K562 (cell line): ENCODE measurements at regions not wholly inside any gene's neighbourhood (a gene's known extent, or its start where the extent isn't known, plus 50 kb on each side); places are given as distances from the start of the nearest gene placed in this dataset.

Experiments used
- ATAC-seq: fragments of 200-7000 bp; cut with Tn5 transposase; 3 replicates; pipeline ENCODE4 v1.9.1; 2020; ENCODE audit warnings: moderate library complexity
- BruUV-seq: library from RNA; stranded (reverse); fragments of 400-500 nt; replicated peaks from 2 replicates; lab custom pipeline; 2021; lab: Mats Ljungman, UMichigan
- CTCF ChIA-PET: fragments of 300-600 bp; formaldehyde crosslinking; extraction: SDS; loops from one replicate; lab custom pipeline; 2021; ENCODE audit warnings: low intra/inter-chr PET ratio; lab: Yijun Ruan, JAX
- POLR2A ChIA-PET: fragments of 300-600, 350-650 bp; sonication (Branson Sonifier 250); formaldehyde crosslinking; extraction: SDS; loops from one replicate; lab custom pipeline; 2021; ENCODE audit warnings: antibody characterized with exemption, inconsistent platforms; lab: Yijun Ruan, JAX
- DNase-seq, 4 experiments: peaks; one replicate each; pipeline versions ENCODE4 v3.0.0 to v3.0.0-alpha.2; 2011 to 2018; ENCODE audit warnings: low spot score in 3 of 4, mixed read lengths in 3 of 4; ENCODE audit errors: extremely low read depth in 1 of 4
- FAIRE-seq: peaks from 2 replicates; lab custom pipeline; 2011; peaks lifted over from hg19 to GRCh38; lab: Jason Lieb, UNC
- H2AFZ ChIP-seq: 2 replicates; pipeline ENCODE4 v1.6.0; 2011; ENCODE audit warnings: low read depth, low read length, control low read depth, inconsistent platforms
- H3K27ac ChIP-seq: fragments of 200-600 bp; 3 replicates; pipeline ENCODE4 v1.8.0; 2011; ENCODE audit warnings: low read depth, mild to moderate bottlenecking, control low read depth, inconsistent platforms, low read length, moderate library complexity, mixed read lengths; ENCODE audit errors: extremely low read depth
- H3K27me3 ChIP-seq, 2 experiments: fragments of 300-600 bp in 1 of 2; 2 replicates in 1 of 2; 3 replicates in 1 of 2; pipeline versions ENCODE4 v1.6.0 to v1.8.0; 2011; ENCODE audit warnings: inconsistent platforms in 2 of 2, low read length in 2 of 2, mild to moderate bottlenecking in 1 of 2, mixed read lengths in 1 of 2, moderate library complexity in 1 of 2; ENCODE audit not compliant: control insufficient read depth in 2 of 2, insufficient read depth in 2 of 2
- H3K36me3 ChIP-seq: fragments of 300-600 bp; 3 replicates; pipeline ENCODE4 v1.8.0; 2011; ENCODE audit warnings: mild to moderate bottlenecking, low read length, inconsistent platforms; ENCODE audit not compliant: control insufficient read depth, insufficient read depth
- H3K4me1 ChIP-seq, 2 experiments: fragments of 200-600 bp in 1 of 2; replicated peaks in 1 of 2; 2 replicates in 1 of 2; 3 replicates in 1 of 2; pipeline versions ENCODE4 v1.5.1 to v1.8.0; 2011; ENCODE audit warnings: inconsistent platforms in 2 of 2, low read length in 2 of 2, mild to moderate bottlenecking in 1 of 2, mixed read lengths in 1 of 2, moderate library complexity in 1 of 2; ENCODE audit not compliant: control insufficient read depth in 2 of 2, insufficient read depth in 2 of 2
- H3K4me2 ChIP-seq: 2 replicates; pipeline ENCODE4 v1.6.1; 2011; ENCODE audit warnings: low read length, control low read depth, inconsistent platforms, mixed read lengths; ENCODE audit not compliant: insufficient read depth
- H3K4me3 ChIP-seq: fragments of 200-600 bp; sonication (generic), shearing (Covaris generic); 2 replicates; pipeline ENCODE4 v1.5.1; 2016; ENCODE audit warnings: control low read depth, inconsistent platforms
- H3K79me2 ChIP-seq: fragments of 200-600 bp; 3 replicates; pipeline ENCODE4 v1.8.0; 2011; ENCODE audit warnings: low read length, inconsistent platforms; ENCODE audit not compliant: control insufficient read depth, insufficient read depth
- H3K9ac ChIP-seq, 2 experiments: 2 replicates each; pipeline versions ENCODE4 v1.6.0 to v1.6.1; 2011; ENCODE audit warnings: low read depth in 2 of 2, low read length in 2 of 2, control low read depth in 1 of 2, inconsistent platforms in 1 of 2, mild to moderate bottlenecking in 1 of 2, mixed read lengths in 1 of 2; ENCODE audit not compliant: insufficient read depth in 1 of 2
- H3K9me1 ChIP-seq: one replicate; pipeline ENCODE4 v1.6.0; 2011; ENCODE audit warnings: inconsistent platforms, mild to moderate bottlenecking, low read length, moderate library complexity; ENCODE audit not compliant: control insufficient read depth, insufficient read depth
- H3K9me3 ChIP-seq: replicated peaks from 2 replicates; pipeline ENCODE4 v1.5.1; 2011; ENCODE audit warnings: low read depth, low read length, inconsistent platforms; ENCODE audit not compliant: control insufficient read depth, insufficient read depth
- H4K20me1 ChIP-seq: replicated peaks from 2 replicates; pipeline ENCODE4 v1.6.1; 2011; ENCODE audit warnings: low read length, inconsistent platforms, mixed read lengths; ENCODE audit not compliant: control insufficient read depth, insufficient read depth
- BRCA1 ChIP-seq, 2 experiments: fragments of 450-650 bp in 1 of 2; sonication (generic) in 1 of 2; formaldehyde crosslinking in 1 of 2; IDR thresholded peaks; 2 replicates each; pipeline versions ENCODE4 v1.5.0 to v1.6.1; 2017 to 2020; ENCODE audit warnings: mild to moderate bottlenecking in 1 of 2, missing genetic modification reagents in 1 of 2
- BRD4 ChIP-seq: fragments of 200-600 bp; sonication (generic); IDR thresholded peaks from 2 replicates; pipeline ENCODE4 v1.6.1; 2017; ENCODE audit warnings: inconsistent platforms
- CBX2 ChIP-seq: fragments of 200-600 bp; sonication (generic); IDR thresholded peaks from one replicate; pipeline ENCODE4 v1.6.1; 2012; ENCODE audit warnings: mild to moderate bottlenecking, low read length, inconsistent platforms; ENCODE audit not compliant: insufficient read depth, poor library complexity, severe bottlenecking
- ETV1 ChIP-seq: fragments of 450-650 bp; conservative IDR thresholded peaks from 2 replicates; pipeline ENCODE4 v1.6.1; 2016; ENCODE audit warnings: missing genetic modification characterization, control low read depth, low read depth, missing compliant biosample characterization
- HMG20B ChIP-seq: fragments of 250-450 bp; sonication (Bioruptor Pico); IDR thresholded peaks from 2 replicates; pipeline ENCODE4 v1.5.0; 2021; ENCODE audit warnings: mild to moderate bottlenecking
- NR1H2 ChIP-seq: sonication (generic); formaldehyde crosslinking; IDR thresholded peaks from 2 replicates; pipeline ENCODE4 v1.4.0; 2020; ENCODE audit warnings: mild to moderate bottlenecking, missing genetic modification reagents
- PHTF2 ChIP-seq: fragments of 250-450 bp; sonication (Bioruptor Pico); IDR thresholded peaks from 2 replicates; pipeline ENCODE4 v1.5.0; 2021; ENCODE audit warnings: mild to moderate bottlenecking
- RBM15 ChIP-seq: fragments of 200-400 bp; formaldehyde crosslinking; IDR thresholded peaks from 2 replicates; pipeline ENCODE4 v1.6.1; 2018; ENCODE audit warnings: mild to moderate bottlenecking, low read length, moderate library complexity; ENCODE audit not compliant: insufficient read depth
- SAFB2 ChIP-seq: fragments of 200-400 bp; formaldehyde crosslinking; IDR thresholded peaks from 2 replicates; pipeline ENCODE4 v1.6.1; 2018; ENCODE audit warnings: borderline replicate concordance, low read length, low read depth, moderate library complexity; ENCODE audit not compliant: severe bottlenecking
- TBL1XR1 ChIP-seq, 2 experiments: IDR thresholded peaks; 2 replicates each; pipeline ENCODE4 v1.6.1; 2012; ENCODE audit warnings: improper control_type of control experiment in 2 of 2, low read length in 2 of 2, mild to moderate bottlenecking in 1 of 2
- TCF3 ChIP-seq: sonication (generic); formaldehyde crosslinking; IDR thresholded peaks from 2 replicates; pipeline ENCODE4 v1.4.0; 2020; ENCODE audit warnings: mild to moderate bottlenecking, missing genetic modification reagents
- TRIM24 ChIP-seq, 2 experiments: fragments of 450-650 bp; IDR thresholded peaks; 2 replicates each; pipeline ENCODE4 v1.6.1; 2016
- WHSC1 ChIP-seq: IDR thresholded peaks from one replicate; pipeline ENCODE4 v1.6.1; 2012; ENCODE audit warnings: low read length, control low read depth, inconsistent platforms
- ZBED1 ChIP-seq: IDR thresholded peaks from 2 replicates; pipeline ENCODE4 v1.6.1; 2014
- ZC3H4 ChIP-seq: sonication (generic); formaldehyde crosslinking; IDR thresholded peaks from 2 replicates; pipeline ENCODE4 v1.9.0; 2021; ENCODE audit warnings: missing genetic modification reagents, borderline replicate concordance
- ZNF143 ChIP-seq: sonication (generic); formaldehyde crosslinking; IDR thresholded peaks from 2 replicates; pipeline ENCODE4 v1.9.0; 2022; ENCODE audit warnings: mild to moderate bottlenecking, missing genetic modification reagents
- ZNF311 ChIP-seq: fragments of 250-450 bp; sonication (Bioruptor Pico); IDR thresholded peaks from 2 replicates; pipeline ENCODE4 v1.4.0; 2020; ENCODE audit warnings: mild to moderate bottlenecking, moderate library complexity
- ZNF586 ChIP-seq: fragments of 450-650 bp; formaldehyde crosslinking; conservative IDR thresholded peaks from 2 replicates; pipeline ENCODE4 v1.4.0; 2020; ENCODE audit warnings: mild to moderate bottlenecking, moderate library complexity
- WGBS: fragments of 100-300 bp; shearing (Covaris generic); methylation state at CpG from one replicate; pipeline ENCODE4 v1.1.6; 2016; ENCODE audit warnings: low coverage, mixed read lengths; ENCODE audit not compliant: insufficient coverage; ENCODE audit errors: missing lambda C conversion rate; 5-methylcytosine and 5-hydroxymethylcytosine counted together
- in situ Hi-C: fragments of 300-500 bp; cut with MboI; formaldehyde crosslinking; loops from 4 replicates; pipeline ENCODE4 v1.15.0; 2018; ENCODE audit warnings: inconsistent platforms, mixed read lengths
- intact Hi-C: fragments of 100-400 bp; cut with micrococcal nuclease; formaldehyde crosslinking; loops from 2 replicates; pipeline ENCODE4 v1.14.2; 2022
- TF ChIP-seq, protein P1 (sequence below): sonication (generic); formaldehyde crosslinking; IDR thresholded peaks from 2 replicates; pipeline ENCODE4 v1.8.0; 2023; ENCODE audit warnings: mild to moderate bottlenecking, missing genetic modification reagents

DNA sequence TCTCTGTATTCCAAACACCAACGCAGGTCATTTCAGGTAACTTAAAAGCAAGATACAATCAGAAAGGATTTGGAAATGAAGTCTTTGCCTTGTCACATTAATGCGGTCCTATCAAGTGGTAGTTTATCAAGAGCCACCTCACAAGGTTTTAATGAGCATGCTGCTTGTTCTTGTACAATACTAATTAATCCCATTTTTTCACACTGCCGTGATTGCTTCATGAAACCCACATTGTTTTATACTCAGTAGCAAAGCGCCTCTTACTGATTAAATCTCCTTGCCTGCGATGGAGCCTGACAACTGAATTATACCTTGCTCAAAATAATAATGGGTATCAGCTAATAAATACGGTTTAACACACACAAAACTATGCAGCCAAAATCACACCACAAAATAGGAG lies 234.1 kb upstream of the TSHZ2 start:
- H3K4me1 ChIP-seq: no peaks in the 10 kb centered on the region
- TF ChIP-seq, protein P1, sequence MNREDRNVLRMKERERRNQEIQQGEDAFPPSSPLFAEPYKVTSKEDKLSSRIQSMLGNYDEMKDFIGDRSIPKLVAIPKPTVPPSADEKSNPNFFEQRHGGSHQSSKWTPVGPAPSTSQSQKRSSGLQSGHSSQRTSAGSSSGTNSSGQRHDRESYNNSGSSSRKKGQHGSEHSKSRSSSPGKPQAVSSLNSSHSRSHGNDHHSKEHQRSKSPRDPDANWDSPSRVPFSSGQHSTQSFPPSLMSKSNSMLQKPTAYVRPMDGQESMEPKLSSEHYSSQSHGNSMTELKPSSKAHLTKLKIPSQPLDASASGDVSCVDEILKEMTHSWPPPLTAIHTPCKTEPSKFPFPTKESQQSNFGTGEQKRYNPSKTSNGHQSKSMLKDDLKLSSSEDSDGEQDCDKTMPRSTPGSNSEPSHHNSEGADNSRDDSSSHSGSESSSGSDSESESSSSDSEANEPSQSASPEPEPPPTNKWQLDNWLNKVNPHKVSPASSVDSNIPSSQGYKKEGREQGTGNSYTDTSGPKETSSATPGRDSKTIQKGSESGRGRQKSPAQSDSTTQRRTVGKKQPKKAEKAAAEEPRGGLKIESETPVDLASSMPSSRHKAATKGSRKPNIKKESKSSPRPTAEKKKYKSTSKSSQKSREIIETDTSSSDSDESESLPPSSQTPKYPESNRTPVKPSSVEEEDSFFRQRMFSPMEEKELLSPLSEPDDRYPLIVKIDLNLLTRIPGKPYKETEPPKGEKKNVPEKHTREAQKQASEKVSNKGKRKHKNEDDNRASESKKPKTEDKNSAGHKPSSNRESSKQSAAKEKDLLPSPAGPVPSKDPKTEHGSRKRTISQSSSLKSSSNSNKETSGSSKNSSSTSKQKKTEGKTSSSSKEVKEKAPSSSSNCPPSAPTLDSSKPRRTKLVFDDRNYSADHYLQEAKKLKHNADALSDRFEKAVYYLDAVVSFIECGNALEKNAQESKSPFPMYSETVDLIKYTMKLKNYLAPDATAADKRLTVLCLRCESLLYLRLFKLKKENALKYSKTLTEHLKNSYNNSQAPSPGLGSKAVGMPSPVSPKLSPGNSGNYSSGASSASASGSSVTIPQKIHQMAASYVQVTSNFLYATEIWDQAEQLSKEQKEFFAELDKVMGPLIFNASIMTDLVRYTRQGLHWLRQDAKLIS (CRISPR knock-in tag): no peak
- TF ChIP-seq ZBED1: no peak
- no peak for TF ChIP-seq SAFB2
- TF ChIP-seq TRIM24 (IDR thresholded peaks at IDR 0.05): no peak
- TF ChIP-seq ZNF143 (CRISPR knock-in tag): no peak
- no peak for TF ChIP-seq ETV1
- TF ChIP-seq ZNF311 (CRISPR knock-in tag): no peak
- TF ChIP-seq PHTF2: no peak
- TF ChIP-seq ZNF586 (CRISPR knock-in tag): no peak
- TF ChIP-seq BRD4: no peak
- no peak for TF ChIP-seq HMG20B (CRISPR knock-in tag)
- TF ChIP-seq BRCA1 (IDR thresholded peaks at IDR 0.05): no peak
- TF ChIP-seq BRCA1 (CRISPR knock-in tag; IDR thresholded peaks at IDR 0.05): no peak
- no peak for TF ChIP-seq TCF3 (CRISPR knock-in tag)
- no peak for TF ChIP-seq WHSC1
- TF ChIP-seq RBM15: no peak
- TF ChIP-seq NR1H2 (CRISPR knock-in tag): no peak
- TF ChIP-seq TBL1XR1 (IDR thresholded peaks at IDR 0.05; ENCODE audit: low read length in 2 of 2): no peak
- no peak for TF ChIP-seq CBX2
- TF ChIP-seq ZC3H4: no peak
- CTCF ChIA-PET: no interaction called here
- H3K36me3 ChIP-seq: no peaks in the 10 kb centered on the region
- intact Hi-C loops (no loop called here), in situ Hi-C loops (no loop called here)
- H3K9ac ChIP-seq: no peak overlapping the region
- H2AFZ ChIP-seq: no peak overlapping the region
- WGBS: 1% methylated on average over 6 of the region's 6 CpGs
- FAIRE-seq (no peak), ATAC-seq (no peak), DNase-seq (no peak)
- no peak overlapping the region for H3K4me3 ChIP-seq
- no peak overlapping the region for H3K4me2 ChIP-seq
- BruUV-seq: no TSS peak
- POLR2A ChIA-PET: no interaction called here
- no peak overlapping the region for H3K27ac ChIP-seq
- no peaks in the 10 kb centered on the region for H3K27me3 ChIP-seq
- H3K9me1 ChIP-seq: no peaks in the 10 kb centered on the region
- no peaks in the 10 kb centered on the region for H4K20me1 ChIP-seq
- H3K79me2 ChIP-seq: no peaks in the 10 kb centered on the region
- H3K9me3 ChIP-seq: no peaks in the 10 kb centered on the region
